Common myeloid progenitor, CD34-positive (primary cell): ENCODE measurements at regions not wholly inside any gene's neighbourhood (a gene's known extent, or its start where the extent isn't known, plus 50 kb on each side); places are given as distances from the start of the nearest gene placed in this dataset.

Source experiments
- CTCF ChIA-PET: fragments of 350-600 bp; sonication (Branson Sonifier 250); formaldehyde crosslinking; loops from one replicate; lab custom pipeline; 2021; ENCODE audit warnings: antibody characterized with exemption; lab: Charles Lee
- POLR2A ChIA-PET: fragments of 350-600 bp; sonication (Branson Sonifier 250); formaldehyde crosslinking; loops from one replicate; lab custom pipeline; 2021; ENCODE audit warnings: antibody characterized with exemption; lab: Charles Lee
- DNase-seq, 3 donors: peaks; one replicate each; pipeline versions ENCODE4 v3.0.0 to v3.0.0-alpha.2; 2013
- H3K27ac ChIP-seq, 2 experiments: 1 replicate in 1 of 2; 2 replicates in 1 of 2; pipeline ENCODE4 v1.7.0; 2013; ENCODE audit warnings: inconsistent platforms in 2 of 2, low read length in 2 of 2, mild to moderate bottlenecking in 2 of 2, low read depth in 1 of 2, moderate library complexity in 1 of 2; ENCODE audit not compliant: severe bottlenecking in 2 of 2, insufficient read depth in 1 of 2, poor library complexity in 1 of 2
- H3K27me3 ChIP-seq, 5 experiments: replicated peaks in 2 of 5; 1 replicate in 3 of 5; 2 replicates in 2 of 5; pipeline versions ENCODE4 v1.6.1 to v1.7.0; 2013; ENCODE audit warnings: low read length in 4 of 5, mild to moderate bottlenecking in 2 of 5, moderate library complexity in 2 of 5, inconsistent platforms in 1 of 5; ENCODE audit not compliant: insufficient read depth in 5 of 5, control insufficient read depth in 4 of 5
- H3K36me3 ChIP-seq, 4 experiments: 1 replicate in 2 of 4; 2 replicates in 2 of 4; pipeline versions ENCODE4 v1.6.1 to v1.7.0; 2013; ENCODE audit warnings: low read length in 3 of 4, control low read depth in 1 of 4, mild to moderate bottlenecking in 1 of 4; ENCODE audit not compliant: control insufficient read depth in 4 of 4, insufficient read depth in 4 of 4
- H3K4me1 ChIP-seq, 4 experiments: 1 replicate in 3 of 4; 2 replicates in 1 of 4; pipeline versions ENCODE4 v1.6.1 to v1.7.1; 2013; ENCODE audit warnings: low read length in 3 of 4, mild to moderate bottlenecking in 3 of 4, control low read depth in 1 of 4, inconsistent platforms in 1 of 4, moderate library complexity in 1 of 4; ENCODE audit not compliant: control insufficient read depth in 4 of 4, insufficient read depth in 4 of 4; ENCODE audit errors: control extremely low read depth in 1 of 4
- H3K4me3 ChIP-seq, 7 experiments: 1 replicate in 4 of 7; 2 replicates in 3 of 7; pipeline versions ENCODE4 v1.5.1 to v1.7.0; 2013; ENCODE audit warnings: mild to moderate bottlenecking in 7 of 7, low read length in 6 of 7, moderate library complexity in 6 of 7, inconsistent platforms in 2 of 7, low read depth in 2 of 7, control low read depth in 1 of 7; ENCODE audit not compliant: insufficient read depth in 4 of 7, control insufficient read depth in 1 of 7; ENCODE audit errors: extremely low read depth in 1 of 7
- H3K9me3 ChIP-seq, 5 experiments: 1 replicate in 4 of 5; 2 replicates in 1 of 5; pipeline versions ENCODE4 v1.6.1 to v1.7.1; 2013; ENCODE audit warnings: low read length in 4 of 5, mild to moderate bottlenecking in 2 of 5, inconsistent platforms in 1 of 5, low read depth in 1 of 5, moderate library complexity in 1 of 5; ENCODE audit not compliant: control insufficient read depth in 4 of 5, insufficient read depth in 2 of 5; ENCODE audit errors: control extremely low read depth in 1 of 5
- WGBS: methylation state at CpG from one replicate; pipeline ENCODE4 v1.1.5; 2013; ENCODE audit not compliant: insufficient coverage; 5-methylcytosine and 5-hydroxymethylcytosine counted together

- Histone ChIP-seq H3K4me1 (no peaks in the 10 kb centered on the region), H3K27ac (no peak overlapping the region), H3K27me3 (peaks cover 0 to 2% (median 0%) of the 10 kb centered on the region in 5 experiments), H3K36me3 (no peaks in the 10 kb centered on the region), H3K9me3 (no peaks in the 10 kb centered on the region), H3K4me3 (no peak overlapping the region)
- ChIA-PET CTCF (no interaction called here), POLR2A (no interaction called here)
- peak in 2 of 3 donors; percentile 2 to 12 for DNase-seq
Observed at GRCh38 chr10:64379898-64380297, 858.7 kb downstream of the REEP3 start.

DNA sequence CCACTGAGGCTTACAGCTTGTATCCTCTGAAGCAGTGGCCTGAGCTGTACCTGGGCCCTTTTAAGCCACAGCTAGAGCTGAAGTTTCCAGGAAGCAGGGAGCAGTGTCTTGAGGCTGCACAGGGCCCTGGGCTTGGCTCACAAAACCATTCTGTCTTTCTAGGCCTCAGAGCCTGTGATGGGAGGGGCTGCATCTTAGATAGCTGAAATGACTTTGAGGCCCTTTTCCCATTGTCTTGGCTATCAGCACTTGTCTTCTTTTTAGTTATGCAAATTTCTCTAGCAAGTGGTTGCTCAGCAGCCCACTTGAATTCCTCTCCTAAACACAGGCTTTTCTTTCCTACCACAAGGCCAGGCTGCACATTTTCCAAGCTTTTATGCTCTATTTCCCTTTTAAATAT is 864.2 kb downstream of the REEP3 start:
- Histone ChIP-seq H3K27ac (no peak overlapping the region), H3K9me3 (no peaks in the 10 kb centered on the region), H3K27me3 (no peaks in the 10 kb centered on the region), H3K36me3 (no peaks in the 10 kb centered on the region), H3K4me3 (no peak overlapping the region), H3K4me1 (no peaks in the 10 kb centered on the region)
- DNase-seq, result no peak
- POLR2A ChIA-PET, result no interaction called here
- CTCF ChIA-PET, result interaction anchor here (1.4 kb wide), 1 partner anchor 15 kb away, joined by 3 read pairs; no protein-coding TSS in a partner anchor

DNA sequence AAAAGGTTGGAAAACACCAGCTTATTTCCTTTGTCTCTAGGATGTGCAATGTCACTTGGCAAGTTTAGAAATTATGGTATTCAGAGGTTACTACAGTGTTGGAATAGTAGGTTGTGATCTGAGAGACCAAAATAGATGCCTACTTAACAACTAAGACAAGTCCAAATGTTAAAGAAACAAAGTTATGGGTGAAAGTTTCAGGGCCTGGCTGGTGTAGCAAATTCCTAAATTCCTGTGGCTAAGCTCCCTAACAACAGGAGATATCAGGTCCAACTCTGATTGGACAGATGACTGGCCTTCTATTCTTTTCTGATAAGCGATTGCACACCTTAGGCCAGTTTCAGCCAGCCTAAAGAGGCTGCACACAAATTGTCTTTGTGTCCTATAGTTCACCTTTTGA is 873.5 kb downstream of the REEP3 start:
- Histone ChIP-seq H3K27me3 (no peaks in the 10 kb centered on the region), H3K9me3 (no peaks in the 10 kb centered on the region), H3K27ac (no peak overlapping the region), H3K36me3 (no peaks in the 10 kb centered on the region), H3K4me1 (no peaks in the 10 kb centered on the region), H3K4me3 (no peak overlapping the region)
- DNase-seq, result no peak
- ChIA-PET POLR2A (no interaction called here), CTCF (no interaction called here)
- WGBS, result 100% methylated on average over 1 of the region's 1 CpG

GRCh38 chr10:64396105-64396708 is 875.0 kb downstream of the REEP3 start:
- Histone ChIP-seq H3K36me3 (no peaks in the 10 kb centered on the region), H3K27ac (no peak overlapping the region), H3K4me3 (no peak overlapping the region), H3K9me3 (no peaks in the 10 kb centered on the region), H3K4me1 (no peaks in the 10 kb centered on the region), H3K27me3 (no peaks in the 10 kb centered on the region)
- no peak for DNase-seq
- ChIA-PET CTCF (no interaction called here), POLR2A (no interaction called here)
- WGBS, result no CpG with 5 or more reads among the region's 1 CpG

- CTCF ChIA-PET, result no interaction called here
- POLR2A ChIA-PET, result no interaction called here
- Histone ChIP-seq H3K36me3 (no peaks in the 10 kb centered on the region), H3K4me1 (no peaks in the 10 kb centered on the region), H3K27ac (no peak overlapping the region), H3K27me3 (no peaks in the 10 kb centered on the region), H3K4me3 (no peak overlapping the region), H3K9me3 (no peaks in the 10 kb centered on the region)
- WGBS, result 95% methylated on average over 4 of the region's 8 CpGs
- DNase-seq, result no peak
Observed at GRCh38 chr10:64397125-64397524, 875.9 kb downstream of the REEP3 start.

GRCh38 chr10:64408391-64409183 is 887.4 kb downstream of the REEP3 start:
- ChIA-PET POLR2A (interaction anchor here (0.8 kb wide), 1 partner anchor 1537 kb away, joined by 3 read pairs; no protein-coding TSS in a partner anchor), CTCF (no interaction called here)
- Histone ChIP-seq H3K36me3 (no peaks in the 10 kb centered on the region), H3K4me1 (no peaks in the 10 kb centered on the region), H3K4me3 (no peak overlapping the region), H3K9me3 (no peaks in the 10 kb centered on the region), H3K27me3 (no peaks in the 10 kb centered on the region), H3K27ac (no peak overlapping the region)
- no peak for DNase-seq
- no CpG with 5 or more reads among the region's 3 CpGs for WGBS

DNA sequence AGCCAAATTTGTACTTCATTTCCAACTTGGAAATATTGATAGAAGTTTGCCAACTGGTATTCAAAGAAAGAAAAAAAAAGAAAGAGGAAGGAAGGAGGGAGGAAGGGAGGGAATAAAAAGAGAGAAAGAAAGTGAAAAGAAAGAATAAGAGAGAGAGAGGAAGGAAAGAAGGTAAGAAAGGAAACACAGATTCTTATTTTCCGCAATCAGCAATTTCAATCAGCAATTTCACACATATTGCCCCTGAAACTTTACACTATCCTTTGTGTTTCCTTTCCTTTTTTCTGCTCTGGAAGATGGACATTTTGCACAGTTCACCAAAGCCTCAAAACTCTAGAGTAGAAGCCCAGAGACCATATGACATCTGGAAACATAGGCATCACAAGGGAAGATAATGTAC is 888.1 kb downstream of the REEP3 start:
- WGBS, result 83% methylated on average over 1 of the region's 1 CpG
- CTCF ChIA-PET, result no interaction called here

More for the DNA sequence above, 888.1 kb downstream of the REEP3 start:
- no peak overlapping the region for H3K27ac ChIP-seq
- H3K9me3 ChIP-seq, result no peaks in the 10 kb centered on the region
- H3K36me3 ChIP-seq, result no peaks in the 10 kb centered on the region
- no peak overlapping the region for H3K4me3 ChIP-seq
- no peaks in the 10 kb centered on the region for H3K4me1 ChIP-seq
- no peaks in the 10 kb centered on the region for H3K27me3 ChIP-seq
- no peak for DNase-seq
- POLR2A ChIA-PET, result interaction anchor here (0.8 kb wide), 1 partner anchor 1537 kb away, joined by 3 read pairs; no protein-coding TSS in a partner anchor
